Thyroid gland (tissue), 4 donors: ENCODE measurements at regions not wholly inside any gene's neighbourhood (a gene's known extent, or its start where the extent isn't known, plus 50 kb on each side); places are given as distances from the start of the nearest gene placed in this dataset.
"Not testable (repeated sequence)": the region's sequence is repeated elsewhere in the genome, so short reads cannot be mapped to it uniquely, and the experiment has no call there.

Experiments used
- DNase-seq, 2 donors: peaks; one replicate each; pipeline ENCODE4 v3.0.0-alpha.2; 2019
- H3K27ac ChIP-seq, 3 donors: fragments of 200-600 bp; sonication (generic); 1 replicate in 2 of 3; 2 replicates in 1 of 3; pipeline ENCODE4 v1.5.1; 2016 to 2019; ENCODE audit warnings: mild to moderate bottlenecking in 1 of 3, moderate library complexity in 1 of 3
- H3K27me3 ChIP-seq: fragments of 200-600 bp; sonication (generic); one replicate; pipeline ENCODE4 v1.5.1; 2019
- H3K36me3 ChIP-seq, 2 donors: fragments of 200-600 bp; sonication (generic); one replicate each; pipeline ENCODE4 v1.5.1; 2016 to 2019
- H3K4me1 ChIP-seq, 2 donors: fragments of 200-600 bp; sonication (generic); one replicate each; pipeline ENCODE4 v1.5.1; 2017 to 2019
- H3K4me3 ChIP-seq, 3 donors: fragments of 200-600 bp; sonication (generic); replicated peaks in 1 of 3; 1 replicate in 2 of 3; 2 replicates in 1 of 3; pipeline ENCODE4 v1.5.1; 2016; ENCODE audit warnings: mild to moderate bottlenecking in 1 of 3
- H3K9me3 ChIP-seq: fragments of 200-600 bp; sonication (generic); one replicate; pipeline ENCODE4 v1.5.1; 2017
- POLR2A ChIP-seq, 2 donors: fragments of 450-650 bp; IDR thresholded peaks; one replicate each; pipeline ENCODE4 v1.6.1; 2017; ENCODE audit warnings: antibody characterized with exemption in 2 of 2, mild to moderate bottlenecking in 2 of 2, moderate library complexity in 1 of 2
- WGBS, 2 donors: methylation state at CpG; one replicate each; pipeline ENCODE4 v1.1.5; 2017; 5-methylcytosine and 5-hydroxymethylcytosine counted together
- intact Hi-C: fragments of 100-400 bp; cut with DNase I; formaldehyde crosslinking; loops from one replicate; pipeline ENCODE4 v1.15.1; 2023
- TF ChIP-seq, protein P1 (sequence below), 6 experiments: fragments of 200-600 bp in 3 of 6; fragments of 450-650 bp in 3 of 6; sonication (generic) in 3 of 6; IDR thresholded peaks; one replicate each; pipeline ENCODE4 v1.5.1; 2016 to 2019; ENCODE audit warnings: antibody characterized with exemption in 6 of 6, mild to moderate bottlenecking in 2 of 6, inconsistent platforms in 1 of 6, moderate library complexity in 1 of 6

- no peaks in the 10 kb centered on the region for H3K27me3 ChIP-seq
- H3K36me3 ChIP-seq, result no peaks in the 10 kb centered on the region
- no peak overlapping the region for H3K27ac ChIP-seq
- H3K4me3 ChIP-seq, result no peak overlapping the region
- TF ChIP-seq, protein P1, sequence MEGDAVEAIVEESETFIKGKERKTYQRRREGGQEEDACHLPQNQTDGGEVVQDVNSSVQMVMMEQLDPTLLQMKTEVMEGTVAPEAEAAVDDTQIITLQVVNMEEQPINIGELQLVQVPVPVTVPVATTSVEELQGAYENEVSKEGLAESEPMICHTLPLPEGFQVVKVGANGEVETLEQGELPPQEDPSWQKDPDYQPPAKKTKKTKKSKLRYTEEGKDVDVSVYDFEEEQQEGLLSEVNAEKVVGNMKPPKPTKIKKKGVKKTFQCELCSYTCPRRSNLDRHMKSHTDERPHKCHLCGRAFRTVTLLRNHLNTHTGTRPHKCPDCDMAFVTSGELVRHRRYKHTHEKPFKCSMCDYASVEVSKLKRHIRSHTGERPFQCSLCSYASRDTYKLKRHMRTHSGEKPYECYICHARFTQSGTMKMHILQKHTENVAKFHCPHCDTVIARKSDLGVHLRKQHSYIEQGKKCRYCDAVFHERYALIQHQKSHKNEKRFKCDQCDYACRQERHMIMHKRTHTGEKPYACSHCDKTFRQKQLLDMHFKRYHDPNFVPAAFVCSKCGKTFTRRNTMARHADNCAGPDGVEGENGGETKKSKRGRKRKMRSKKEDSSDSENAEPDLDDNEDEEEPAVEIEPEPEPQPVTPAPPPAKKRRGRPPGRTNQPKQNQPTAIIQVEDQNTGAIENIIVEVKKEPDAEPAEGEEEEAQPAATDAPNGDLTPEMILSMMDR (IDR thresholded peaks at IDR 0.05), result no peak
- no peak for TF ChIP-seq POLR2A (IDR thresholded peaks at IDR 0.05)
- no peak for DNase-seq
- 87 to 92% methylated on average over 2 of the region's 2 CpGs for WGBS, 2 donors
- H3K9me3 ChIP-seq, result no peaks in the 10 kb centered on the region
- intact Hi-C loops, result no loop called here
- no peaks in the 10 kb centered on the region for H3K4me1 ChIP-seq
Observed at GRCh38 chr20:11702721-11703518, 214.8 kb upstream of the BTBD3 start.

DNA sequence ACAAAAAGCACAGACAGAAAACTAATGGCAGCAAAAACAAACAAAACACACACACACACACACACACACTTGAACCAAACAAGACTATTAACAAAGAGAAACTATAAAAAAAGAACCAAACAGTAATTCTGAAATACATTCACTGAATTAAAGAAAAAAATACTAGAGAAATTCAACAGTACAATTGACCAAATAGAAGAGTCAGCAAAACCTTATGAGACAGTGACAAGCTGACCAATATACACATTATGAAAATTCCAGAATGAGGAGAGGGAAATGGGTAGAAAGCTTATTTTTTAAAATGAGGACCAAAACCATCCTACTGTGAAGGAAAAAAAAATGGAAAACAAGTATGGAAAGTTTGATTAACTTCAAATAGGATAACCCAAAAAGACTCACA is 212.2 kb upstream of the BTBD3 start:
- H3K27me3 ChIP-seq, result no peaks in the 10 kb centered on the region
- no peaks in the 10 kb centered on the region for H3K4me1 ChIP-seq
- TF ChIP-seq, protein P1 (IDR thresholded peaks at IDR 0.05), result no peak
- no peak for TF ChIP-seq POLR2A (IDR thresholded peaks at IDR 0.05)
- H3K27ac ChIP-seq, result no peak overlapping the region
- no peak overlapping the region for H3K4me3 ChIP-seq
- no peak for DNase-seq
- no peaks in the 10 kb centered on the region for H3K36me3 ChIP-seq
- H3K9me3 ChIP-seq, result no peaks in the 10 kb centered on the region
- intact Hi-C loops, result no loop called here

DNA sequence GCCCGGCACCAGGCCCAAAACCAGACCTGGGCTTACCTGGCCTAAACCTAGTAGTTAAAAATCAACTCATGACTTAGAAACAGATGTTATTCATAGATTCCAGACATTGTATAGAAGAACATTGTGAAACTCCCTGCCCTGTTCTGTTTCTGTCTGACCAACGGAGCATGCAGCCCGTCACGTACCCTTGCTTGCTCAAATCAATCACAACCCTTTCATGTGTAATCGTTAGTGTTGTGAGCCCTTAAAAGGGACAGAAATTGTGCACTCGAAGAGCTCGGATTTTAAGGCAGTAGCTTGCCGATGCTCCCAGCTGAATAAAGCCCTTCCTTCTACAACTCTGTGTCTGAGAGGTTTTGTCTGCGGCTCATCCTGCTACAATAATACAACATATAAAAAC is 209.5 kb upstream of the BTBD3 start:
- H3K9me3 ChIP-seq, H3K36me3 ChIP-seq, H3K4me3 ChIP-seq, H3K27me3 ChIP-seq, H3K4me1 ChIP-seq, DNase-seq, H3K27ac ChIP-seq, intact Hi-C loops: not testable (repeated sequence)
- WGBS, 2 donors, result 88% methylated on average over 9 of the region's 9 CpGs

DNA sequence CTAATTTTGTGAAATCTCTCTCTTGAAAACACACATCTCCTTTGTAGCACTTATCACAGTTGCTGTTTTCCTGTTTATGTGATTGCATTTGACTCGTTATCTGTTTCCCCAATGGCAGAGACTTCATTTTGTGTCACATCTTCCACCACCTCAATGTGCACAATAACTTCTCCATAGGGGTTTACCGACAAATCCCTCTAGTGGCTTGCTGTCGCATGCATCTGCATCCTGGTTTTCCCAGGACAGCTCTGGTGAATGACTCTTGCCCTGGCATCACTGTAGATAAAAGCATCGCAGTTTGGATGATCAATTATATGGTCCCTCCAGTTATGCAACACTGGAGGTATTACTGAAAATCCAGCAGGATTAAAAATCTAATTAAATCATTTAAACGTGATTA is 206.5 kb upstream of the BTBD3 start:
- DNase-seq, result no peak
- Histone ChIP-seq H3K36me3 (no peaks in the 10 kb centered on the region), H3K27ac (no peak overlapping the region), H3K9me3 (no peaks in the 10 kb centered on the region), H3K4me1 (no peaks in the 10 kb centered on the region), H3K4me3 (no peak overlapping the region), H3K27me3 (no peaks in the 10 kb centered on the region)
- TF ChIP-seq, protein P1 (IDR thresholded peaks at IDR 0.05), result no peak
- TF ChIP-seq POLR2A (IDR thresholded peaks at IDR 0.05), result no peak
- WGBS, 2 donors, result 88 to 89% methylated on average over 5 of the region's 5 CpGs
- intact Hi-C loops, result no loop called here

DNA sequence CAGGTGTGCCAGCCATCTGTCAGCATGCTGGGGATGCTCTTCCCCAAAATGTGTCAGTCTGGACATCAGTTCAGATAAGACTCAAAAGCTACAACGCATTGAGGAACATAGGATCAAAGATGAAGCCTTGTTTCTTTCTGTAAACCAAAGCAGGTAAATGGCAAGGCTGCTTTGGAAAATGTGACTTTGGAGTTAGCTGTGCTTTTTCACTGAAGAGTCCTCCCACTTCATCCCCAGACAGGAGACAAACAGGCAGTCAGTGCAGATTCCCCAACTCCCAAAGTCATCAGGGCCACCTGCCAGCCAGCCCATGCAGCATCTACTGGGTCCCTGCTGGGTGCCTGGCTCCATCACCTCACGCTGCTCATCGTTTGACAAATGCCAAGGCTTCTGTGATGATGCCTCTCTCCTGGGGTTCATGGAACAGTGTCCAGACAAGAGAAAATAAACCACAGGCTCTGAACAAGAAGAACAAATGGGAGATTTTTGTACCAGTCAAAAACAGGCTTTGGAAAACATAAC is 205.0 kb upstream of the BTBD3 start:
- no peaks in the 10 kb centered on the region for H3K9me3 ChIP-seq
- no peak overlapping the region for H3K4me3 ChIP-seq
- no peak for DNase-seq
- TF ChIP-seq, protein P1 (IDR thresholded peaks at IDR 0.05), result no peak
- TF ChIP-seq POLR2A (IDR thresholded peaks at IDR 0.05), result no peak
- no peaks in the 10 kb centered on the region for H3K36me3 ChIP-seq
- H3K27me3 ChIP-seq, result no peaks in the 10 kb centered on the region
- no peaks in the 10 kb centered on the region for H3K4me1 ChIP-seq
- WGBS, 2 donors, result 72 to 77% methylated on average over 3 of the region's 3 CpGs
- intact Hi-C loops, result no loop called here
- H3K27ac ChIP-seq, result no peak overlapping the region
